ENCODE measurements at regions not wholly inside any gene's neighbourhood (a gene's known extent, or its start where the extent isn't known, plus 50 kb on each side); places are given as distances from the start of the nearest gene placed in this dataset.
A peak's percentile ranks its signal among the peaks of the same experiment; 100 is the strongest.

GRCh38 chr16:73202161-73202729, 154.3 kb upstream of the ZFHX3 start:
- Histone ChIP-seq H3K9me3 (no peaks in the 10 kb centered on the region), H3K27ac (replicated peaks in 1 of 4) (no peak overlapping the region), H3K27me3 (no peaks in the 10 kb centered on the region), H3K4me1 (no peaks in the 10 kb centered on the region), H3K36me3 (no peaks in the 10 kb centered on the region), H3K4me3 (no peak overlapping the region)
- DNase-seq (ENCODE audit: extremely low spot score) = no peak
- 69% methylated on average over 5 of the region's 5 CpGs for WGBS
- intact Hi-C loops (cut with DNase I) = no loop called here
- no peak for TF ChIP-seq POLR2A (IDR thresholded peaks at IDR 0.05; ENCODE audit: low read depth)
- TF ChIP-seq POLR2AphosphoS5 (IDR thresholded peaks at IDR 0.05) = no peak
- TF ChIP-seq CTCF (IDR thresholded peaks at IDR 0.05) = no peak
- TF ChIP-seq EP300 (IDR thresholded peaks at IDR 0.05) = no peak

DNA sequence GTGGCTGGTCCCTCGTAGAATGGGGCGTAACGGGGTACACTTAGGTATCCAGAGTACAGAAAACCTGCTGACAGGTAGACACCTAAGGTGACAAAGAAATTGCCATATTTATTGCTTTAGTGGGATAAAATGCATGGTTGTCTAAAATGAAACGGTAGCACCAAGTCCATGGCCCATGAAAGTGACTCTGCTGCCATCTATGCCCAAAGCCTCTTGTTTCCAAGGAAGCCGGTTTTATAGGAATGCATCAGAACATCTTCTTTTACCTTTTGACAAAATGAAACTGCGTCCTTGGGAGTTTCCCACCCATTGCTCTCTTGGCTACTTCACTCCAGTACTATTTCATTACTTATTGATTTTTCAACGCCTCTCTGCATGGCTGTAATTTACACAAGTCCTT, 151.3 kb upstream of the ZFHX3 start:
- no peak for DNase-seq (ENCODE audit: extremely low spot score)
- H3K27me3 ChIP-seq = peaks cover 0 to 2% (median 0%) of the 10 kb centered on the region in 4 donors
- no peak overlapping the region for H3K4me3 ChIP-seq
- no peak for TF ChIP-seq CTCF (IDR thresholded peaks at IDR 0.05)
- TF ChIP-seq POLR2AphosphoS5 (IDR thresholded peaks at IDR 0.05) = no peak
- TF ChIP-seq EP300 (IDR thresholded peaks at IDR 0.05) = no peak
- TF ChIP-seq POLR2A (IDR thresholded peaks at IDR 0.05; ENCODE audit: low read depth) = no peak
- H3K9me3 ChIP-seq = no peaks in the 10 kb centered on the region
- H3K4me1 ChIP-seq = no peaks in the 10 kb centered on the region
- no peak overlapping the region for H3K27ac ChIP-seq (replicated peaks in 1 of 4)
- H3K36me3 ChIP-seq = no peaks in the 10 kb centered on the region
- WGBS = 84% methylated on average over 7 of the region's 7 CpGs
- intact Hi-C loops (cut with DNase I) = no loop called here

DNA sequence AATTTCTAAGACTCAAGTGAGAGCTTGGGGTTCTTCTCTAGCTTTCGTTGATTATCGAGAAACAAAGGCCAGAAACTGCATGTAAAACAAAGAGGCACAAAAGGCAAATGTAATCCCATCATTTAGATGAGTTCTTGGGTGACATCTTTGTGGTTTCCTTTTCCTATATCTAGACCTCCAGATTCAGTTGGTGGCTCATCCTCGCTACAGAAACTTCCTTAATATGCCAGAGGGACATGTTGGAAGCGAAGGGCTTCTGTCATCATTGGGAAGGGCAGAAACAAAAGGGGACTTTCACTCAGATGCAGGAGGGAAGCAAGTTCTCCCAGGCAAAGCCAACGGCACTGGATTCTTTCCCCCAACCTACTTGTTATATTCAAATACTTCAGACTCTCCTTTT, 150.6 kb upstream of the ZFHX3 start:
- intact Hi-C loops (cut with DNase I) = no loop called here

DNA sequence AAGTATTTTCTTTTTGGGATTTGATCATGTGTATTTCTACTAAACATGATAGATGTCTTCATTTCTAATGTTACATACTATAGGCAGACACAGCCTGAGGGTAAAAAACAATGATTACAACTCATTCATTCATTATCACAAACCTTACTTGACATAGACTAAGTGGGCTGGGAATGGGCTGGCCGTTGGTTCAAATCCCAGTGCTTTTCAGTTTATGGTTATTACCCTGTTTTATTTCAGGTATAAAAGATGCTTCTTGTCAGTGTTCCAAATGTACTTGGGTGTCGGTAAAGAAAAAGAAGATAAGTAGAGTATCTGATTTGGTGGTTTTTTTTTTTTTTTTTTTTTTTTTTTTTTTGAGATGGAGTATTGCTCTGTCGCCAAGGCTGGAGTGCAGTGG, 149.7 kb upstream of the ZFHX3 start:
- DNase-seq (ENCODE audit: extremely low spot score) = no peak
- no peaks in the 10 kb centered on the region for H3K9me3 ChIP-seq
- intact Hi-C loops (cut with DNase I) = loop anchor here (2.0 kb wide), 1 partner anchor 367 kb away; no protein-coding TSS in a partner anchor
- H3K36me3 ChIP-seq = no peaks in the 10 kb centered on the region
- no peak overlapping the region for H3K4me3 ChIP-seq
- TF ChIP-seq CTCF (IDR thresholded peaks at IDR 0.05) (no peak), POLR2AphosphoS5 (IDR thresholded peaks at IDR 0.05) (no peak), EP300 (IDR thresholded peaks at IDR 0.05) (no peak), POLR2A (IDR thresholded peaks at IDR 0.05; ENCODE audit: low read depth) (no peak)
- no peak overlapping the region for H3K27ac ChIP-seq (replicated peaks in 1 of 4)
- no peaks in the 10 kb centered on the region for H3K4me1 ChIP-seq
- WGBS = 87% methylated on average over 3 of the region's 3 CpGs
- peaks cover 0 to 6% (median 0%) of the 10 kb centered on the region in 4 donors for H3K27me3 ChIP-seq

More for the DNA sequence above, 150.6 kb upstream of the ZFHX3 start:
- no peak for TF ChIP-seq POLR2A (IDR thresholded peaks at IDR 0.05; ENCODE audit: low read depth)
- no peak for TF ChIP-seq EP300 (IDR thresholded peaks at IDR 0.05)
- no peak for TF ChIP-seq CTCF (IDR thresholded peaks at IDR 0.05)
- no peak for TF ChIP-seq POLR2AphosphoS5 (IDR thresholded peaks at IDR 0.05)
- Histone ChIP-seq H3K4me3 (no peak overlapping the region), H3K27me3 (peaks cover 0 to 6% (median 0%) of the 10 kb centered on the region in 4 donors), H3K36me3 (no peaks in the 10 kb centered on the region), H3K9me3 (no peaks in the 10 kb centered on the region), H3K4me1 (no peaks in the 10 kb centered on the region), H3K27ac (replicated peaks in 1 of 4) (no peak overlapping the region)
- WGBS = 88% methylated on average over 5 of the region's 5 CpGs
- DNase-seq (ENCODE audit: extremely low spot score) = no peak

GRCh38 chr16:73196670-73197069, 148.7 kb upstream of the ZFHX3 start:
- DNase-seq (ENCODE audit: extremely low spot score) = no peak
- intact Hi-C loops (cut with DNase I) = loop anchor here (2.0 kb wide), 1 partner anchor 366 kb away; no protein-coding TSS in a partner anchor
- H3K27me3 ChIP-seq = peaks cover 0 to 6% (median 0%) of the 10 kb centered on the region in 4 donors
- H3K4me3 ChIP-seq = no peak overlapping the region
- no peaks in the 10 kb centered on the region for H3K4me1 ChIP-seq
- H3K27ac ChIP-seq (replicated peaks in 1 of 4) = no peak overlapping the region
- no peaks in the 10 kb centered on the region for H3K9me3 ChIP-seq
- 45% methylated on average over 4 of the region's 4 CpGs for WGBS
- H3K36me3 ChIP-seq = no peaks in the 10 kb centered on the region
- TF ChIP-seq CTCF (IDR thresholded peaks at IDR 0.05) (peak; percentile 63 to 74 (median 66)), POLR2AphosphoS5 (IDR thresholded peaks at IDR 0.05) (no peak), EP300 (IDR thresholded peaks at IDR 0.05) (no peak), POLR2A (IDR thresholded peaks at IDR 0.05; ENCODE audit: low read depth) (no peak)
